ENCODE measurements at regions not wholly inside any gene's neighbourhood (a gene's known extent, or its start where the extent isn't known, plus 50 kb on each side); places are given as distances from the start of the nearest gene placed in this dataset.

DNA sequence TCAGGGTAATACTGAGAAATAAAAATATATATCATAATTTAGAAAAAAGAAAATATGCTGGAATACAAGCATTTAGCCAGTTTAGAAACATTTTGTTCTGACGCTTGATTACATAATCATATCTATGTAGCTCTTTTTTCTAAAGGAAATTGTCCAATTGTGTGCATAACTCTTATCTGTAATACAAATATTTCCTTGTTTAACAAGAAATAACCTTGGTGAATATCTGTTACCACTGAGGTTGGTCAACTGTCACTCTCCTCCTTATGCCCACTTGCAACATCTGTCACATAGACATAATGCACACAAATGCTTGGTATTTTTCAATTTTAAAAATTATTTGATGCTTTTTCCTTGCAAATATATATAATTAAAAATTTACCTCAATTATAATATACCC, 609.7 kb downstream of the TLL1 start:
- no peak for DNase-seq (ENCODE audit: low read depth, low spot score)
- Histone ChIP-seq H3K4me3 (ENCODE audit: low read depth, low read length) (no peak overlapping the region), H3K27me3 (ENCODE audit: control insufficient read depth, insufficient read depth, low read length) (no peaks in the 10 kb centered on the region), H3K27ac (ENCODE audit: low read depth, low read length) (no peak overlapping the region), H3K9me3 (ENCODE audit: control insufficient read depth, insufficient read depth, low read length) (peaks cover 2% of the 10 kb centered on the region; the same call in 1 of the 2 replicates)
- POLR2A ChIA-PET, result no interaction called here
- CTCF ChIA-PET, result no interaction called here
- no peak for TF ChIP-seq CTCF (IDR thresholded peaks at IDR 0.05; ENCODE audit: low read depth, low read length)

DNA sequence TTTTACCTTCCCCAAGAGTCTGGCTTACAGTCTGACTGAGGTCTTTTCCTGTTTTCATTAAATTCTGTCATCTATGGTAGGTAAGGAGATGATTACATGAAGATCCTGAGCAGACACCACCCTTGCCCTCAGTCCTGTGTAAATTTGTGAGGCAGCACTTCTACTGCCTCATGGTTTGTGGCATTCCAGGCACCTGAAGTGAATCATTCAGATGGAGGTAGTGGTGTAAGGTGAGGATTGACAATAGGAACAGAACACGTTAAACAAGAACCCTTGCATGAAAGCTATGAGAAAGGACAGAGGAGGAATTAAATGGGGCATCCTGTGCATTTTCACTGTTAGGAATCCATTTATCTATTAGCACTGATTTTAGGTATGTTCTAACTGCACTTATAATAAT, 618.6 kb downstream of the TLL1 start:
- Histone ChIP-seq H3K9me3 (ENCODE audit: control insufficient read depth, insufficient read depth, low read length) (peaks cover 4% of the 10 kb centered on the region; the same call in 1 of the 2 replicates), H3K27ac (ENCODE audit: low read depth, low read length) (no peak overlapping the region), H3K4me3 (ENCODE audit: low read depth, low read length) (no peak overlapping the region), H3K27me3 (ENCODE audit: control insufficient read depth, insufficient read depth, low read length) (no peaks in the 10 kb centered on the region)
- ChIA-PET POLR2A (no interaction called here), CTCF (no interaction called here)
- DNase-seq (ENCODE audit: low read depth, low spot score), result no peak
- TF ChIP-seq CTCF (IDR thresholded peaks at IDR 0.05; ENCODE audit: low read depth, low read length), result no peak

- no peaks in the 10 kb centered on the region for H3K27me3 ChIP-seq (ENCODE audit: control insufficient read depth, insufficient read depth, low read length)
- no peaks in the 10 kb centered on the region; the same call in 1 of the 2 replicates for H3K9me3 ChIP-seq (ENCODE audit: control insufficient read depth, insufficient read depth, low read length)
- no peak for DNase-seq (ENCODE audit: low read depth, low spot score)
- CTCF ChIA-PET, result no interaction called here
- POLR2A ChIA-PET, result no interaction called here
- no peak for TF ChIP-seq CTCF (IDR thresholded peaks at IDR 0.05; ENCODE audit: low read depth, low read length)
- H3K4me3 ChIP-seq (ENCODE audit: low read depth, low read length), result no peak overlapping the region
- H3K27ac ChIP-seq (ENCODE audit: low read depth, low read length), result no peak overlapping the region
Observed at GRCh38 chr4:166493924-166494345, 620.9 kb downstream of the TLL1 start.

GRCh38 chr4:166498546-166498945, 625.5 kb downstream of the TLL1 start:
- Histone ChIP-seq H3K4me3 (ENCODE audit: low read depth, low read length) (no peak overlapping the region), H3K27ac (ENCODE audit: low read depth, low read length) (no peak overlapping the region), H3K9me3 (ENCODE audit: control insufficient read depth, insufficient read depth, low read length) (peaks cover 9% of the 10 kb centered on the region), H3K27me3 (ENCODE audit: control insufficient read depth, insufficient read depth, low read length) (no peaks in the 10 kb centered on the region)
- no peak for DNase-seq (ENCODE audit: low read depth, low spot score)
- ChIA-PET POLR2A (no interaction called here), CTCF (no interaction called here)
- TF ChIP-seq CTCF (IDR thresholded peaks at IDR 0.05; ENCODE audit: low read depth, low read length), result no peak

- Histone ChIP-seq H3K4me3 (ENCODE audit: low read depth, low read length) (no peak overlapping the region), H3K27me3 (ENCODE audit: control insufficient read depth, insufficient read depth, low read length) (no peaks in the 10 kb centered on the region), H3K27ac (ENCODE audit: low read depth, low read length) (no peak overlapping the region), H3K9me3 (ENCODE audit: control insufficient read depth, insufficient read depth, low read length) (peaks cover 9% of the 10 kb centered on the region)
- DNase-seq (ENCODE audit: low read depth, low spot score), result no peak
- CTCF ChIA-PET, result interaction anchor here (0.7 kb wide), 1 partner anchor 195 kb away, joined by 5 read pairs; no protein-coding TSS in a partner anchor
- POLR2A ChIA-PET, result no interaction called here
- no peak for TF ChIP-seq CTCF (IDR thresholded peaks at IDR 0.05; ENCODE audit: low read depth, low read length)
Observed at GRCh38 chr4:166499820-166500219, 626.8 kb downstream of the TLL1 start.
